ENCODE measurements at regions not wholly inside any gene's neighbourhood (a gene's known extent, or its start where the extent isn't known, plus 50 kb on each side); places are given as distances from the start of the nearest gene placed in this dataset.
"Not testable (repeated sequence)": the region's sequence is repeated elsewhere in the genome, so short reads cannot be mapped to it uniquely, and the experiment has no call there.

- Histone ChIP-seq H3K79me1 (replicated peaks; ENCODE audit: low read length, poor library complexity, severe bottlenecking) (no peaks in the 10 kb centered on the region), H2AK5ac (ENCODE audit: low read length, severe bottlenecking) (no peak overlapping the region), H2BK120ac (ENCODE audit: low read depth, low read length) (no peak overlapping the region), H2BK12ac (ENCODE audit: low read length in 2 of 2) (no peak overlapping the region), H2BK15ac (ENCODE audit: low read depth, poor library complexity, severe bottlenecking) (no peak overlapping the region), H4K8ac (ENCODE audit: low read length) (no peak overlapping the region), H3K36me3 (ENCODE audit: control insufficient read depth in 1 of 2, insufficient read depth in 2 of 2, low read depth in 1 of 2, low read length in 2 of 2) (no peaks in the 10 kb centered on the region), H3K4me1 (ENCODE audit: control insufficient read depth, insufficient read depth, low read depth, low read length) (no peaks in the 10 kb centered on the region), H3K14ac (ENCODE audit: low read length in 2 of 2) (no peak overlapping the region), H2AFZ (ENCODE audit: low read depth, low read length) (no peak overlapping the region), H3K23ac (ENCODE audit: low read length in 2 of 2) (no peak overlapping the region), H3K27ac (ENCODE audit: low read length, poor library complexity, severe bottlenecking) (no peak overlapping the region), H3K9me3 (ENCODE audit: control insufficient read depth, low read length) (no peaks in the 10 kb centered on the region), H3K4me2 (ENCODE audit: low read length, poor library complexity, severe bottlenecking) (no peak overlapping the region), H3K18ac (ENCODE audit: low read depth in 1 of 2, low read length in 2 of 2) (no peak overlapping the region), H3K9ac (ENCODE audit: low read length) (no peak overlapping the region), H2BK5ac (ENCODE audit: low read depth, low read length, poor library complexity, severe bottlenecking) (no peak overlapping the region), H3K27me3 (ENCODE audit: control insufficient read depth in 1 of 2, insufficient read depth in 1 of 2, low read length in 2 of 2) (no peaks in the 10 kb centered on the region), H4K91ac (ENCODE audit: low read length) (no peak overlapping the region), H3K4me3 (ENCODE audit: insufficient read depth in 1 of 2, low read depth in 1 of 2, low read length in 2 of 2) (no peak overlapping the region), H3K4ac (ENCODE audit: low read depth in 1 of 2, low read length in 2 of 2) (no peak overlapping the region)
- 84% methylated on average over 2 of the region's 2 CpGs for WGBS
- no peak for DNase-seq
Observed at GRCh38 chr10:53045315-53045714, 272.7 kb upstream of the MBL2 start.

GRCh38 chr10:53035823-53036222 is 263.2 kb upstream of the MBL2 start:
- not testable (repeated sequence) for H3K14ac ChIP-seq (ENCODE audit: low read length in 2 of 2); DNase-seq; H3K4me3 ChIP-seq (ENCODE audit: insufficient read depth in 1 of 2, low read depth in 1 of 2, low read length in 2 of 2); H3K36me3 ChIP-seq (ENCODE audit: control insufficient read depth in 1 of 2, insufficient read depth in 2 of 2, low read depth in 1 of 2, low read length in 2 of 2); H2AFZ ChIP-seq (ENCODE audit: low read depth, low read length); H3K79me1 ChIP-seq (replicated peaks; ENCODE audit: low read length, poor library complexity, severe bottlenecking); H3K4ac ChIP-seq (ENCODE audit: low read depth in 1 of 2, low read length in 2 of 2); H4K8ac ChIP-seq (ENCODE audit: low read length); H3K4me2 ChIP-seq (ENCODE audit: low read length, poor library complexity, severe bottlenecking); H2BK12ac ChIP-seq (ENCODE audit: low read length in 2 of 2); H3K27ac ChIP-seq (ENCODE audit: low read length, poor library complexity, severe bottlenecking); H4K91ac ChIP-seq (ENCODE audit: low read length); H3K27me3 ChIP-seq (ENCODE audit: control insufficient read depth in 1 of 2, insufficient read depth in 1 of 2, low read length in 2 of 2); H2BK15ac ChIP-seq (ENCODE audit: low read depth, poor library complexity, severe bottlenecking); H2BK5ac ChIP-seq (ENCODE audit: low read depth, low read length, poor library complexity, severe bottlenecking); H3K18ac ChIP-seq (ENCODE audit: low read depth in 1 of 2, low read length in 2 of 2); H2BK120ac ChIP-seq (ENCODE audit: low read depth, low read length); H3K4me1 ChIP-seq (ENCODE audit: control insufficient read depth, insufficient read depth, low read depth, low read length); H3K9ac ChIP-seq (ENCODE audit: low read length); H3K23ac ChIP-seq (ENCODE audit: low read length in 2 of 2); H3K9me3 ChIP-seq (ENCODE audit: control insufficient read depth, low read length); H2AK5ac ChIP-seq (ENCODE audit: low read length, severe bottlenecking)
- 77% methylated on average over 5 of the region's 5 CpGs for WGBS

GRCh38 chr10:53033396-53033795 is 260.8 kb upstream of the MBL2 start:
- no peak overlapping the region for H3K4me2 ChIP-seq (ENCODE audit: low read length, poor library complexity, severe bottlenecking)
- H3K36me3 ChIP-seq (ENCODE audit: control insufficient read depth in 1 of 2, insufficient read depth in 2 of 2, low read depth in 1 of 2, low read length in 2 of 2), result no peaks in the 10 kb centered on the region
- no peak overlapping the region for H3K27ac ChIP-seq (ENCODE audit: low read length, poor library complexity, severe bottlenecking)
- no peak for DNase-seq
- no peak overlapping the region for H2AFZ ChIP-seq (ENCODE audit: low read depth, low read length)
- no peaks in the 10 kb centered on the region for H3K9me3 ChIP-seq (ENCODE audit: control insufficient read depth, low read length)
- H3K27me3 ChIP-seq (ENCODE audit: control insufficient read depth in 1 of 2, insufficient read depth in 1 of 2, low read length in 2 of 2), result no peaks in the 10 kb centered on the region
- H2BK5ac ChIP-seq (ENCODE audit: low read depth, low read length, poor library complexity, severe bottlenecking), result no peak overlapping the region
- no peaks in the 10 kb centered on the region for H3K79me1 ChIP-seq (replicated peaks; ENCODE audit: low read length, poor library complexity, severe bottlenecking)
- no peak overlapping the region for H3K14ac ChIP-seq (ENCODE audit: low read length in 2 of 2)
- H3K4me3 ChIP-seq (ENCODE audit: insufficient read depth in 1 of 2, low read depth in 1 of 2, low read length in 2 of 2), result no peak overlapping the region
- H2BK12ac ChIP-seq (ENCODE audit: low read length in 2 of 2), result no peak overlapping the region
- no peak overlapping the region for H2BK15ac ChIP-seq (ENCODE audit: low read depth, poor library complexity, severe bottlenecking)
- no peak overlapping the region for H2BK120ac ChIP-seq (ENCODE audit: low read depth, low read length)
- WGBS, result no CpG with 5 or more reads among the region's 2 CpGs
- no peak overlapping the region for H2AK5ac ChIP-seq (ENCODE audit: low read length, severe bottlenecking)
- no peak overlapping the region for H4K91ac ChIP-seq (ENCODE audit: low read length)
- H3K9ac ChIP-seq (ENCODE audit: low read length), result no peak overlapping the region
- no peak overlapping the region for H3K4ac ChIP-seq (ENCODE audit: low read depth in 1 of 2, low read length in 2 of 2)
- no peak overlapping the region for H3K23ac ChIP-seq (ENCODE audit: low read length in 2 of 2)
- no peak overlapping the region for H3K18ac ChIP-seq (ENCODE audit: low read depth in 1 of 2, low read length in 2 of 2)
- no peak overlapping the region for H4K8ac ChIP-seq (ENCODE audit: low read length)
- H3K4me1 ChIP-seq (ENCODE audit: control insufficient read depth, insufficient read depth, low read depth, low read length), result peaks cover 6% of the 10 kb centered on the region

- not testable (repeated sequence) for H3K9me3 ChIP-seq (ENCODE audit: control insufficient read depth, low read length); H4K91ac ChIP-seq (ENCODE audit: low read length); H3K9ac ChIP-seq (ENCODE audit: low read length); H2BK5ac ChIP-seq (ENCODE audit: low read depth, low read length, poor library complexity, severe bottlenecking); H2BK120ac ChIP-seq (ENCODE audit: low read depth, low read length); H3K79me1 ChIP-seq (replicated peaks; ENCODE audit: low read length, poor library complexity, severe bottlenecking); H4K8ac ChIP-seq (ENCODE audit: low read length); H2BK15ac ChIP-seq (ENCODE audit: low read depth, poor library complexity, severe bottlenecking); H3K23ac ChIP-seq (ENCODE audit: low read length in 2 of 2); H2AFZ ChIP-seq (ENCODE audit: low read depth, low read length); H3K27me3 ChIP-seq (ENCODE audit: control insufficient read depth in 1 of 2, insufficient read depth in 1 of 2, low read length in 2 of 2); H3K36me3 ChIP-seq (ENCODE audit: control insufficient read depth in 1 of 2, insufficient read depth in 2 of 2, low read depth in 1 of 2, low read length in 2 of 2); H3K4me1 ChIP-seq (ENCODE audit: control insufficient read depth, insufficient read depth, low read depth, low read length); H2AK5ac ChIP-seq (ENCODE audit: low read length, severe bottlenecking); H3K4me3 ChIP-seq (ENCODE audit: insufficient read depth in 1 of 2, low read depth in 1 of 2, low read length in 2 of 2)
- Histone ChIP-seq H3K14ac (ENCODE audit: low read length in 2 of 2) (peak overlapping the region in 1 of 2 experiments; percentile 32), H3K4ac (ENCODE audit: low read depth in 1 of 2, low read length in 2 of 2) (peak overlapping the region in 1 of 2 experiments; percentile 41), H3K4me2 (ENCODE audit: low read length, poor library complexity, severe bottlenecking) (peak overlapping the region; percentile 29), H3K18ac (ENCODE audit: low read depth in 1 of 2, low read length in 2 of 2) (peak overlapping the region; percentile 45 to 52), H3K27ac (ENCODE audit: low read length, poor library complexity, severe bottlenecking) (peak overlapping the region; percentile 80), H2BK12ac (ENCODE audit: low read length in 2 of 2) (peak overlapping the region in 1 of 2 experiments; percentile 92)
- 11% methylated on average over 7 of the region's 8 CpGs for WGBS
- DNase-seq, result peak; percentile 60
Observed at GRCh38 chr10:53029872-53030849, 257.6 kb upstream of the MBL2 start.

All from mesenchymal stem cell (in vitro differentiated cells and primary cell).